ENCODE measurements at regions not wholly inside any gene's neighbourhood (a gene's known extent, or its start where the extent isn't known, plus 50 kb on each side); places are given as distances from the start of the nearest gene placed in this dataset.
"Not testable (repeated sequence)": the region's sequence is repeated elsewhere in the genome, so short reads cannot be mapped to it uniquely, and the experiment has no call there.

GRCh38 chr3:20527368-20527767 is 341.4 kb upstream of the SGO1 start:
- DNase-seq (ENCODE audit: low spot score): no peak
- Mint-ChIP-seq H3K36me3 (ENCODE audit: low read depth, unreplicated experiment) (no peaks in the 10 kb centered on the region), H3K27me3 (ENCODE audit: unreplicated experiment) (no peaks in the 10 kb centered on the region), H3K27ac (ENCODE audit: unreplicated experiment) (no peak overlapping the region), H3K9me3 (ENCODE audit: unreplicated experiment) (no peaks in the 10 kb centered on the region), H3K4me1 (ENCODE audit: unreplicated experiment) (no peaks in the 10 kb centered on the region), H3K4me3 (ENCODE audit: unreplicated experiment) (no peak overlapping the region)
- TF ChIP-seq CTCF (IDR thresholded peaks at IDR 0.05; ENCODE audit: unreplicated experiment): no peak

GRCh38 chr3:20524328-20524727 is 338.3 kb upstream of the SGO1 start:
- DNase-seq (ENCODE audit: low spot score): no peak
- H3K36me3 Mint-ChIP-seq (ENCODE audit: low read depth, unreplicated experiment): no peaks in the 10 kb centered on the region
- H3K27ac Mint-ChIP-seq (ENCODE audit: unreplicated experiment): no peak overlapping the region
- no peak for TF ChIP-seq CTCF (IDR thresholded peaks at IDR 0.05; ENCODE audit: unreplicated experiment)
- H3K27me3 Mint-ChIP-seq (ENCODE audit: unreplicated experiment): no peaks in the 10 kb centered on the region
- no peaks in the 10 kb centered on the region for H3K4me1 Mint-ChIP-seq (ENCODE audit: unreplicated experiment)
- no peak overlapping the region for H3K4me3 Mint-ChIP-seq (ENCODE audit: unreplicated experiment)
- no peaks in the 10 kb centered on the region for H3K9me3 Mint-ChIP-seq (ENCODE audit: unreplicated experiment)

- no peak overlapping the region for H3K27ac Mint-ChIP-seq (ENCODE audit: unreplicated experiment)
- H3K36me3 Mint-ChIP-seq (ENCODE audit: low read depth, unreplicated experiment): no peaks in the 10 kb centered on the region
- H3K27me3 Mint-ChIP-seq (ENCODE audit: unreplicated experiment): no peaks in the 10 kb centered on the region
- no peaks in the 10 kb centered on the region for H3K9me3 Mint-ChIP-seq (ENCODE audit: unreplicated experiment)
- no peak for DNase-seq (ENCODE audit: low spot score)
- H3K4me3 Mint-ChIP-seq (ENCODE audit: unreplicated experiment): no peak overlapping the region
- TF ChIP-seq CTCF (IDR thresholded peaks at IDR 0.05; ENCODE audit: unreplicated experiment): no peak
- no peaks in the 10 kb centered on the region for H3K4me1 Mint-ChIP-seq (ENCODE audit: unreplicated experiment)
These were observed 337.3 kb upstream of the SGO1 start for GRCh38 chr3:20523293-20523692.

DNA sequence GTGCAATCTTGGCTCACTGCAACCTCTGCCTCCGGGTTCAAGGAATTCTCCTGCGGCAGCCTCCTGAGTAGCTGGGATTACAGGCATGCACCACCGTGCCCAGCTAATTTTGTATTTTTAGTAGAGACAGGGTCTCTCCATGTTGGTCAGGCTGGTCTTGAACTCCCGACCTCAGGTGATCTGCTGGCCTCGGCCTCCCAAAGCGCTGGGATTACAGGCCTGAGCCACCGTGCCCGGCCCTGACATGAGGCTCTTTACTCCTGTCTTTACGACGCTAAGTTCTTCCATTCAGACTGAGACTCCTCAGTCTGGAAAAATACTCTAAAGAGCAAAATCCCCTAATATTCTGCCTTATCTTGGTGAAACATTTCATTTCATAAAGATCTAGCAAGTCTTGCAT is 331.3 kb upstream of the SGO1 start:
- DNase-seq (ENCODE audit: low spot score); H3K9me3 Mint-ChIP-seq (ENCODE audit: unreplicated experiment); H3K36me3 Mint-ChIP-seq (ENCODE audit: low read depth, unreplicated experiment); H3K27ac Mint-ChIP-seq (ENCODE audit: unreplicated experiment); H3K4me1 Mint-ChIP-seq (ENCODE audit: unreplicated experiment); H3K4me3 Mint-ChIP-seq (ENCODE audit: unreplicated experiment); H3K27me3 Mint-ChIP-seq (ENCODE audit: unreplicated experiment): not testable (repeated sequence)

DNA sequence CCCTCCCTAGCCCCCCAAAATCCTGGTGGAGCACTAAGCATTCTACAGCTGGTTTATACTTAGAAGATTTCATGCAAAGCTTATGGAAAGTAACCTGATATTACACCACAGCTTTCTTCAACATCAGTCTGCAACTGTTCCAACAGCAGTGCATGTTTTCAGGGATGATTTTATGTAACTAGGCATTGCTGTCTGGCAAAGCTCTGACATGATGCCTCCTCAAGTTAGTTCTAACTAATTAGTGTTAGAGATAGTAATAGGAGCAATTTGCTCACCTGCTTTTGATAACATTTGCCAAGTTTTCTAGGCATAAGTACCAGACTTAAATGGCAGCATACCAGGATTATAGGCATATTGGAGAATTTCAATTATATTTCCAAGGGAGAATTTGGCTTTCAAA is 330.3 kb upstream of the SGO1 start:
- no peaks in the 10 kb centered on the region for H3K4me1 Mint-ChIP-seq (ENCODE audit: unreplicated experiment)
- H3K36me3 Mint-ChIP-seq (ENCODE audit: low read depth, unreplicated experiment): no peaks in the 10 kb centered on the region
- no peaks in the 10 kb centered on the region for H3K9me3 Mint-ChIP-seq (ENCODE audit: unreplicated experiment)
- H3K4me3 Mint-ChIP-seq (ENCODE audit: unreplicated experiment): no peak overlapping the region
- no peak for DNase-seq (ENCODE audit: low spot score)
- TF ChIP-seq CTCF (IDR thresholded peaks at IDR 0.05; ENCODE audit: unreplicated experiment): no peak
- no peak overlapping the region for H3K27ac Mint-ChIP-seq (ENCODE audit: unreplicated experiment)
- no peaks in the 10 kb centered on the region for H3K27me3 Mint-ChIP-seq (ENCODE audit: unreplicated experiment)

DNA sequence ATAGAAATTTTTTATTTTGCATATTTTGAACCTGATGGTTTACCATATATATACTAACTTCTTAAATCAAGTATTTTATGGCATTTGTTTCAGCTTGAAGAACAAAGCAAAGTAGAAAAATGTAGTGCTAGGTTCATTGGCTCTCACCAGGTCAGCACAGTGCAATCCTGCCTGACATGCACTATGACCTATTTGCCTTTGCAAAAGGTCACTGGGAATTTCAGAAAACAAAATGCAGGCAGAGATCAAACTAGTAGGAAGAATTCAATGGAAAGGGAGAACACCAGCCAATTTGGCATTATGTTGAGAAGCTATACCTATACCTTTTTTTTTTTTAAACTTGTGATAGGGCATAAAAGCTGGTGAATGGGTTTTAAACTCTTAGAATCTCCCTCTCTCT is 329.8 kb upstream of the SGO1 start:
- no peak for DNase-seq (ENCODE audit: low spot score)
- no peaks in the 10 kb centered on the region for H3K4me1 Mint-ChIP-seq (ENCODE audit: unreplicated experiment)
- no peaks in the 10 kb centered on the region for H3K36me3 Mint-ChIP-seq (ENCODE audit: low read depth, unreplicated experiment)
- H3K27ac Mint-ChIP-seq (ENCODE audit: unreplicated experiment): no peak overlapping the region
- no peaks in the 10 kb centered on the region for H3K27me3 Mint-ChIP-seq (ENCODE audit: unreplicated experiment)
- no peak overlapping the region for H3K4me3 Mint-ChIP-seq (ENCODE audit: unreplicated experiment)
- TF ChIP-seq CTCF (IDR thresholded peaks at IDR 0.05; ENCODE audit: unreplicated experiment): no peak
- H3K9me3 Mint-ChIP-seq (ENCODE audit: unreplicated experiment): no peaks in the 10 kb centered on the region
